Erythroblast (primary cell): ENCODE measurements at regions not wholly inside any gene's neighbourhood (a gene's known extent, or its start where the extent isn't known, plus 50 kb on each side); places are given as distances from the start of the nearest gene placed in this dataset.

Source experiments
- GATA1 ChIP-seq: IDR thresholded peaks from 2 replicates; pipeline ENCODE4 v1.6.1; 2011; ENCODE audit warnings: low read depth, mild to moderate bottlenecking, control low read depth, low read length, moderate library complexity
- POLR2A ChIP-seq: IDR thresholded peaks from 2 replicates; pipeline ENCODE4 v1.6.1; 2011; ENCODE audit warnings: mild to moderate bottlenecking, low read length

DNA sequence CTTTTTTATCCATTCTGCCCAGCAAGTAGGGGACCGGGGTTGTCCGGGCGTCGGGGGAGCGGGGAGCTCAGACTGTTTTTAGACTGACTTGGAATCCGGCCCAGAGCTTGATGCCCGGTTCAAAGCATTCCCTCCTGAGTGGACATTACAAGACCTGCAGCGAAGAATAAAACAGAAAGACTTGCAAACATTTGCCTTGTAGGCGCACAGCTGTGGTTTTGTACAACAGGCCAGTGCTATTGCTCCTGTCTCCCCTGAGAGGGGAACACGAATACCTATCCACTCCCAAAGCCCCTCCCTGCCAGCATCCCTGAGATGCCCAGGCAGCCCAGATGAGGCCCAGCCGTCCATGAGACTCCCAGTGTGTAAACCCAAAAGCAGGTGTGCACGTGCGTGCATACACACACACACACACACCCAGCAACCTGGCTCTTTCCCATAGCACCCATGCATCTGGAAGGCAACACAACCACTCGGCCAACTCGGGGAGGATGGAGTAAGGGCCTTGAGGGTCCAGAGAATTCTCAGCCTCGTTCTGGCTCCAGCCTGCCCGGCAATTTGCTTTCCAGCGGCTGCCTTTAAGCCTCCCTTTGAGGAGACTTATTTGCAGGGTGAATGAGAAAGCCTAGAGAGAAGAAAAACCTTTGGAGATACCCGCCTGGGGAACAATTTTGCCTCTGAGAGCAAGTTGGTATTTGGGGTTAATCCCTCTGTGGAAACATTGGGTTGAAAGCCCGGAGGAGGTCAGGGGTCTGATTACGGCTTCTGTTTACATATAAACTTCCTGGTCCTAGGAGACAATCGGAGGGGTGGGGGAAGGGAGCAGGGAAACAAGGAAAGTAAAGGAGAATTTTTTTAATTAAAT is 161.0 kb upstream of the HES1 start:
- no peak for TF ChIP-seq POLR2A
- TF ChIP-seq GATA1: no peak
